CD14-positive monocyte (primary cell): ENCODE measurements at regions not wholly inside any gene's neighbourhood (a gene's known extent, or its start where the extent isn't known, plus 50 kb on each side); places are given as distances from the start of the nearest gene placed in this dataset.

Source experiments
- DNase-seq, 3 donors: peaks; one replicate each; pipeline ENCODE4 v3.0.0-alpha.2; 2011 to 2022
- H2AFZ ChIP-seq: 2 replicates; pipeline ENCODE4 v1.6.0; 2012; ENCODE audit warnings: mild to moderate bottlenecking, low read depth, low read length, inconsistent platforms; ENCODE audit not compliant: insufficient read depth, poor library complexity, severe bottlenecking
- H3K27ac ChIP-seq, 2 donors: 1 replicate in 1 of 2; 2 replicates in 1 of 2; pipeline ENCODE4 v1.5.1; 2012 to 2013; ENCODE audit warnings: low read length in 2 of 2, control low read depth in 1 of 2, inconsistent platforms in 1 of 2, low read depth in 1 of 2, mild to moderate bottlenecking in 1 of 2
- H3K27me3 ChIP-seq, 2 donors: one replicate each; pipeline versions ENCODE4 v1.6.0 to v1.6.1; 2011 to 2013; ENCODE audit warnings: low read length in 2 of 2; ENCODE audit not compliant: control insufficient read depth in 2 of 2, insufficient read depth in 2 of 2
- H3K36me3 ChIP-seq, 2 donors: replicated peaks in 1 of 2; 1 replicate in 1 of 2; 2 replicates in 1 of 2; pipeline versions ENCODE4 v1.5.1 to v1.6.1; 2012 to 2013; ENCODE audit warnings: low read length in 2 of 2, control low read depth in 1 of 2, inconsistent platforms in 1 of 2, mild to moderate bottlenecking in 1 of 2; ENCODE audit not compliant: insufficient read depth in 2 of 2, control insufficient read depth in 1 of 2
- H3K4me1 ChIP-seq, 2 donors: 1 replicate in 1 of 2; 2 replicates in 1 of 2; pipeline versions ENCODE4 v1.5.1 to v1.6.1; 2012 to 2013; ENCODE audit warnings: low read length in 2 of 2, control low read depth in 1 of 2, inconsistent platforms in 1 of 2, mild to moderate bottlenecking in 1 of 2, moderate library complexity in 1 of 2; ENCODE audit not compliant: insufficient read depth in 2 of 2, control insufficient read depth in 1 of 2
- H3K4me2 ChIP-seq: replicated peaks from 2 replicates; pipeline ENCODE3; 2012; ENCODE audit warnings: low read length, moderate library complexity, mild to moderate bottlenecking; ENCODE audit not compliant: poor library complexity, severe bottlenecking; ENCODE audit errors: extremely low read depth
- H3K4me3 ChIP-seq, 3 experiments: fragments of 200-600 bp in 1 of 3; sonication (generic) in 1 of 3; replicated peaks in 1 of 3; 1 replicate in 2 of 3; 2 replicates in 1 of 3; pipeline ENCODE4 v1.5.1; 2011 to 2013; ENCODE audit warnings: low read length in 3 of 3, mild to moderate bottlenecking in 3 of 3, control low read depth in 2 of 3, low read depth in 2 of 3, inconsistent platforms in 1 of 3, moderate library complexity in 1 of 3
- H3K79me2 ChIP-seq: 2 replicates; pipeline ENCODE4 v1.6.0; 2012; ENCODE audit warnings: mild to moderate bottlenecking, control low read depth, inconsistent platforms, low read length, moderate library complexity; ENCODE audit not compliant: insufficient read depth
- H3K9ac ChIP-seq: 2 replicates; pipeline ENCODE4 v1.6.0; 2017; ENCODE audit warnings: low read length, mild to moderate bottlenecking; ENCODE audit not compliant: insufficient read depth, poor library complexity, severe bottlenecking
- H3K9me3 ChIP-seq, 2 donors: replicated peaks in 1 of 2; 1 replicate in 1 of 2; 2 replicates in 1 of 2; pipeline versions ENCODE4 v1.5.1 to v1.6.1; 2012 to 2013; ENCODE audit warnings: low read length in 2 of 2, control low read depth in 1 of 2; ENCODE audit not compliant: control insufficient read depth in 1 of 2, insufficient read depth in 1 of 2
- H4K20me1 ChIP-seq: 2 replicates; pipeline ENCODE4 v1.6.0; 2012; ENCODE audit warnings: mild to moderate bottlenecking, low read length, control low read depth, moderate library complexity; ENCODE audit not compliant: insufficient read depth
- H3K27ac Mint-ChIP-seq, 7 donors: one replicate each; pipeline ENCODE4 v1.8.0; 2020; ENCODE audit warnings: mild to moderate bottlenecking in 7 of 7, mixed read lengths in 7 of 7, moderate library complexity in 6 of 7, inconsistent platforms in 2 of 7
- H3K27me3 Mint-ChIP-seq, 3 donors: one replicate each; pipeline ENCODE4 v1.8.0; 2021 to 2022; ENCODE audit warnings: low read depth in 3 of 3, mild to moderate bottlenecking in 3 of 3, mixed read lengths in 3 of 3, moderate library complexity in 3 of 3, inconsistent platforms in 1 of 3
- H3K36me3 Mint-ChIP-seq, 2 donors: one replicate each; pipeline ENCODE4 v1.8.0; 2020; ENCODE audit warnings: mixed read lengths in 2 of 2, inconsistent platforms in 1 of 2, mild to moderate bottlenecking in 1 of 2
- H3K4me1 Mint-ChIP-seq: one replicate; pipeline ENCODE4 v1.8.0; 2020; ENCODE audit warnings: mild to moderate bottlenecking, mixed read lengths
- H3K4me3 Mint-ChIP-seq, 2 donors: one replicate each; pipeline ENCODE4 v1.8.0; 2020; ENCODE audit warnings: mild to moderate bottlenecking in 2 of 2, mixed read lengths in 2 of 2, moderate library complexity in 1 of 2
- H3K9me3 Mint-ChIP-seq, 7 donors: one replicate each; pipeline ENCODE4 v1.8.0; 2020 to 2022; ENCODE audit warnings: mixed read lengths in 7 of 7, mild to moderate bottlenecking in 6 of 7, moderate library complexity in 6 of 7, inconsistent platforms in 2 of 7
- WGBS: methylation state at CpG from one replicate; pipeline ENCODE4 v1.1.5; 2013; ENCODE audit warnings: missing lambda C conversion rate; ENCODE audit not compliant: insufficient coverage; 5-methylcytosine and 5-hydroxymethylcytosine counted together
- intact Hi-C, 2 donors: fragments of 100-400 bp; cut with micrococcal nuclease; formaldehyde crosslinking; loops; one replicate each; pipeline versions ENCODE4 v1.15.0 to v1.15.1; 2023
- TF ChIP-seq, protein P1 (sequence below): fragments of 200-600 bp; IDR thresholded peaks from one replicate; pipeline ENCODE4 v1.8.0; 2022; ENCODE audit warnings: antibody characterized with exemption, mild to moderate bottlenecking

- intact Hi-C loops, result no loop called here
- no peak overlapping the region for H3K27ac ChIP-seq
- Mint-ChIP-seq H3K4me3 (no peak overlapping the region), H3K4me1 (no peaks in the 10 kb centered on the region), H3K27ac (no peak overlapping the region), H3K36me3 (no peaks in the 10 kb centered on the region), H3K9me3 (peaks cover 14 to 61% (median 45%) of the 10 kb centered on the region in 7 donors), H3K27me3 (no peaks in the 10 kb centered on the region)
- H3K4me1 ChIP-seq, result no peaks in the 10 kb centered on the region
- H3K4me2 ChIP-seq, result no peak overlapping the region
- no peak overlapping the region for H3K4me3 ChIP-seq
- no peaks in the 10 kb centered on the region for H3K36me3 ChIP-seq
- H3K79me2 ChIP-seq, result no peaks in the 10 kb centered on the region
- H3K27me3 ChIP-seq, result no peaks in the 10 kb centered on the region
- H3K9me3 ChIP-seq, result peaks cover 42 to 48% of the 10 kb centered on the region in 2 donors
- 100% methylated on average over 3 of the region's 4 CpGs for WGBS
- TF ChIP-seq, protein P1, sequence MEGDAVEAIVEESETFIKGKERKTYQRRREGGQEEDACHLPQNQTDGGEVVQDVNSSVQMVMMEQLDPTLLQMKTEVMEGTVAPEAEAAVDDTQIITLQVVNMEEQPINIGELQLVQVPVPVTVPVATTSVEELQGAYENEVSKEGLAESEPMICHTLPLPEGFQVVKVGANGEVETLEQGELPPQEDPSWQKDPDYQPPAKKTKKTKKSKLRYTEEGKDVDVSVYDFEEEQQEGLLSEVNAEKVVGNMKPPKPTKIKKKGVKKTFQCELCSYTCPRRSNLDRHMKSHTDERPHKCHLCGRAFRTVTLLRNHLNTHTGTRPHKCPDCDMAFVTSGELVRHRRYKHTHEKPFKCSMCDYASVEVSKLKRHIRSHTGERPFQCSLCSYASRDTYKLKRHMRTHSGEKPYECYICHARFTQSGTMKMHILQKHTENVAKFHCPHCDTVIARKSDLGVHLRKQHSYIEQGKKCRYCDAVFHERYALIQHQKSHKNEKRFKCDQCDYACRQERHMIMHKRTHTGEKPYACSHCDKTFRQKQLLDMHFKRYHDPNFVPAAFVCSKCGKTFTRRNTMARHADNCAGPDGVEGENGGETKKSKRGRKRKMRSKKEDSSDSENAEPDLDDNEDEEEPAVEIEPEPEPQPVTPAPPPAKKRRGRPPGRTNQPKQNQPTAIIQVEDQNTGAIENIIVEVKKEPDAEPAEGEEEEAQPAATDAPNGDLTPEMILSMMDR, result no peak
- H4K20me1 ChIP-seq, result no peaks in the 10 kb centered on the region
- H3K9ac ChIP-seq, result no peak overlapping the region
- no peak for DNase-seq
- H2AFZ ChIP-seq, result no peak overlapping the region
Observed at GRCh38 chr4:4724321-4724720, 135.1 kb upstream of the MSX1 start.

DNA sequence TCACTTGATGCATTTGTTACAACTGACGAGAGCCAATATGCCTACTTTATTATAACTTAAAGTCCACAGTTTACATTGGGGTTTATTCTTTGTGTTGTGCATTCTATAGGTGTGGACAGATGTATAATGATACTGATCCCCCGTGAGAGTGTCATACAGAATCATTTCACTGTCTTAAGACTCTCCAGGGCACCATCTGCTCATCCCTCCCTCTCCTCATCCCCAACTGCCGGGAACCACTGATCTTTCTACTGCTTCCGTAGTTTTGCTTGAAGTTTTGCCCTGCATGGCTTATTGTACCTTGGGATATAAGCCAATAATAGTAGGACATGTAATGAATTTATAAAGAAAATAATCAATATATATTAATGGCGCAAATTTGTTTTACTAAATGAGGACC, 137.8 kb upstream of the MSX1 start:
- WGBS, result no CpG with 5 or more reads among the region's 5 CpGs
- H3K36me3 Mint-ChIP-seq, result no peaks in the 10 kb centered on the region
- TF ChIP-seq, protein P1, result no peak
- no peak for DNase-seq
- H3K9ac ChIP-seq, result no peak overlapping the region
- no peaks in the 10 kb centered on the region for H3K27me3 ChIP-seq
- intact Hi-C loops, result no loop called here
- no peaks in the 10 kb centered on the region for H3K4me1 ChIP-seq
- peaks cover 26 to 30% of the 10 kb centered on the region in 2 donors for H3K9me3 ChIP-seq
- H3K4me2 ChIP-seq, result no peak overlapping the region
- no peak overlapping the region for H2AFZ ChIP-seq
- peaks cover 0 to 2% (median 1%) of the 10 kb centered on the region in 3 donors for H3K27me3 Mint-ChIP-seq
- no peak overlapping the region for H3K27ac Mint-ChIP-seq
- H3K4me3 ChIP-seq, result no peak overlapping the region
- H4K20me1 ChIP-seq, result no peaks in the 10 kb centered on the region
- no peak overlapping the region for H3K4me3 Mint-ChIP-seq
- H3K9me3 Mint-ChIP-seq, result peaks cover 14 to 41% (median 28%) of the 10 kb centered on the region in 7 donors
- H3K79me2 ChIP-seq, result no peaks in the 10 kb centered on the region
- no peak overlapping the region for H3K27ac ChIP-seq
- H3K36me3 ChIP-seq, result no peaks in the 10 kb centered on the region
- no peaks in the 10 kb centered on the region for H3K4me1 Mint-ChIP-seq
